Astrocyte of the cerebellum (primary cell): ENCODE measurements at regions not wholly inside any gene's neighbourhood (a gene's known extent, or its start where the extent isn't known, plus 50 kb on each side); places are given as distances from the start of the nearest gene placed in this dataset.

Source experiments
- DNase-seq: peaks from one replicate; pipeline ENCODE4 v3.0.0-alpha.2; 2011; ENCODE audit warnings: low read depth
- H3K4me3 ChIP-seq: 2 replicates; pipeline ENCODE4 v1.5.1; 2011; ENCODE audit warnings: mild to moderate bottlenecking, low read depth, low read length, moderate library complexity
- CTCF ChIP-seq: IDR thresholded peaks from 2 replicates; pipeline ENCODE4 v1.5.1; 2012; ENCODE audit warnings: low read length, low read depth, moderate library complexity, mild to moderate bottlenecking; ENCODE audit errors: missing control alignments
- in situ Hi-C: cut with HindIII; loops from 2 replicates; pipeline ENCODE4 v1.10.0; 2017; ENCODE audit warnings: low sequenced_read_pairs

- no peak overlapping the region for H3K4me3 ChIP-seq
- in situ Hi-C loops, result no loop called here
- no peak for DNase-seq
- TF ChIP-seq CTCF, result no peak
These were observed 459.7 kb upstream of the ZNF385D start for GRCh38 chr3:22210693-22211092.

GRCh38 chr3:22216601-22217000 lies 465.6 kb upstream of the ZNF385D start:
- no peak for TF ChIP-seq CTCF
- no peak for DNase-seq
- H3K4me3 ChIP-seq, result no peak overlapping the region
- in situ Hi-C loops, result no loop called here

GRCh38 chr3:22225161-22225560 lies 474.2 kb upstream of the ZNF385D start:
- in situ Hi-C loops, result no loop called here
- TF ChIP-seq CTCF, result no peak
- H3K4me3 ChIP-seq, result no peak overlapping the region
- no peak for DNase-seq

- no peak for DNase-seq
- no peak for TF ChIP-seq CTCF
- in situ Hi-C loops, result no loop called here
- no peak overlapping the region for H3K4me3 ChIP-seq
These were observed 477.7 kb upstream of the ZNF385D start for GRCh38 chr3:22228705-22229104.

GRCh38 chr3:22231061-22231460 lies 480.1 kb upstream of the ZNF385D start:
- no peak for DNase-seq
- in situ Hi-C loops, result no loop called here
- H3K4me3 ChIP-seq, result no peak overlapping the region
- TF ChIP-seq CTCF, result no peak

GRCh38 chr3:22236490-22237270 lies 485.7 kb upstream of the ZNF385D start:
- in situ Hi-C loops, result no loop called here
- no peak for TF ChIP-seq CTCF
- no peak overlapping the region for H3K4me3 ChIP-seq
- DNase-seq, result no peak
